SK-N-MC (cell line): ENCODE measurements at regions not wholly inside any gene's neighbourhood (a gene's known extent, or its start where the extent isn't known, plus 50 kb on each side); places are given as distances from the start of the nearest gene placed in this dataset.

Source experiments
- EZH2 ChIP-seq: fragments of 200-600 bp; sonication (generic); IDR thresholded peaks from one replicate; pipeline ENCODE4 v1.6.1; 2017; ENCODE audit warnings: antibody characterized with exemption
- FOXP2 ChIP-seq: optimal IDR thresholded peaks from 2 replicates; pipeline ENCODE3; 2011; ENCODE audit warnings: mild to moderate bottlenecking, moderate library complexity; ENCODE audit not compliant: insufficient read depth; ENCODE audit errors: extremely low read length, control extremely low read depth
- POLR2AphosphoS5 ChIP-seq: IDR thresholded peaks from 2 replicates; pipeline ENCODE4 v1.6.1; 2012; ENCODE audit warnings: mild to moderate bottlenecking, low read depth, low read length, borderline replicate concordance

- TF ChIP-seq POLR2AphosphoS5 (no peak), EZH2 (no peak), FOXP2 (no peak)
These were observed 393.1 kb downstream of the PLOD2 start for GRCh38 chr3:145767909-145768308.
